ENCODE measurements at regions not wholly inside any gene's neighbourhood (a gene's known extent, or its start where the extent isn't known, plus 50 kb on each side); places are given as distances from the start of the nearest gene placed in this dataset.

DNA sequence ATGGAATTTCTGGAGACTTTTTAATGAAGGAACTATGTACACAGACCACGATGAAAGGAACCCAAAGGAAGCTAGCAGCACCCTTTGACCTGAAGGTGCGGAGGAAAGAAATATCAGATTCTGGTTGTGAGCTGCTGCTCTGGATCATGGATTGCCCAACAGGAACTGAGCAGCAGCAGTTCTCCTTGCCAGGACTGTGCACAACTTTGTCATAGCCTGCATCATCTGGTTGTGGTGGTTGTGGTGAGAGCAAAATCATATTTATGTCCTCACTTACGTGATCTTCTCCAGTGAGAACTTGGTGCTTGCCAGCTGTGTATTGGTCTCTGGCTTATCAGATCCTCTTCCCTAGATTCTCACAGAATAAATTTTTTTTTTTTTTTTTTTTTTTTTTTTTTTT, 70.7 kb upstream of the LPAR1 start:
- no peak for TF ChIP-seq POLR2A (IDR thresholded peaks at IDR 0.05)
- TF ChIP-seq, protein P1, sequence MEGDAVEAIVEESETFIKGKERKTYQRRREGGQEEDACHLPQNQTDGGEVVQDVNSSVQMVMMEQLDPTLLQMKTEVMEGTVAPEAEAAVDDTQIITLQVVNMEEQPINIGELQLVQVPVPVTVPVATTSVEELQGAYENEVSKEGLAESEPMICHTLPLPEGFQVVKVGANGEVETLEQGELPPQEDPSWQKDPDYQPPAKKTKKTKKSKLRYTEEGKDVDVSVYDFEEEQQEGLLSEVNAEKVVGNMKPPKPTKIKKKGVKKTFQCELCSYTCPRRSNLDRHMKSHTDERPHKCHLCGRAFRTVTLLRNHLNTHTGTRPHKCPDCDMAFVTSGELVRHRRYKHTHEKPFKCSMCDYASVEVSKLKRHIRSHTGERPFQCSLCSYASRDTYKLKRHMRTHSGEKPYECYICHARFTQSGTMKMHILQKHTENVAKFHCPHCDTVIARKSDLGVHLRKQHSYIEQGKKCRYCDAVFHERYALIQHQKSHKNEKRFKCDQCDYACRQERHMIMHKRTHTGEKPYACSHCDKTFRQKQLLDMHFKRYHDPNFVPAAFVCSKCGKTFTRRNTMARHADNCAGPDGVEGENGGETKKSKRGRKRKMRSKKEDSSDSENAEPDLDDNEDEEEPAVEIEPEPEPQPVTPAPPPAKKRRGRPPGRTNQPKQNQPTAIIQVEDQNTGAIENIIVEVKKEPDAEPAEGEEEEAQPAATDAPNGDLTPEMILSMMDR (IDR thresholded peaks at IDR 0.05): no peak
- TF ChIP-seq EP300 (IDR thresholded peaks at IDR 0.05): no peak
